SK-N-SH treated with all-trans-retinoic acid at 6 μM for 48 hours (cell line): ENCODE measurements at regions not wholly inside any gene's neighbourhood (a gene's known extent, or its start where the extent isn't known, plus 50 kb on each side); places are given as distances from the start of the nearest gene placed in this dataset.

Source experiments
- ATAC-seq: fragments of 200-7000 bp; cut with Tn5 transposase; 3 replicates; pipeline ENCODE4 v1.9.1; 2020; ENCODE audit warnings: mild to moderate bottlenecking, moderate library complexity
- BACH2 ChIP-seq: fragments of 250-450 bp; sonication (Bioruptor Pico); IDR thresholded peaks from 2 replicates; pipeline ENCODE4 v1.9.0; 2021; ENCODE audit warnings: mild to moderate bottlenecking, borderline replicate concordance
- CREB5 ChIP-seq: fragments of 250-450 bp; sonication (Bioruptor Pico); IDR thresholded peaks from 2 replicates; pipeline ENCODE4 v1.5.1; 2020; ENCODE audit warnings: low read depth, mild to moderate bottlenecking, moderate library complexity
- CSDC2 ChIP-seq: fragments of 250-450 bp; sonication (Bioruptor Pico); IDR thresholded peaks from 2 replicates; pipeline ENCODE4 v1.5.0; 2020; ENCODE audit warnings: mild to moderate bottlenecking, moderate library complexity
- CSRNP3 ChIP-seq: fragments of 250-450 bp; sonication (Bioruptor Pico); IDR thresholded peaks from 2 replicates; pipeline ENCODE4 v1.5.1; 2021; ENCODE audit warnings: mild to moderate bottlenecking, moderate library complexity
- ESRRG ChIP-seq: fragments of 250-450 bp; sonication (Bioruptor Pico); IDR thresholded peaks from 2 replicates; pipeline ENCODE4 v1.6.1; 2021; ENCODE audit warnings: mild to moderate bottlenecking
- GLIS3 ChIP-seq: fragments of 250-450 bp; sonication (Bioruptor Pico); IDR thresholded peaks from 2 replicates; pipeline ENCODE4 v1.5.0; 2020; ENCODE audit warnings: mild to moderate bottlenecking, moderate library complexity
- OSR1 ChIP-seq: fragments of 250-450 bp; sonication (Bioruptor Pico); IDR thresholded peaks from 2 replicates; pipeline ENCODE4 v1.8.0; 2022; ENCODE audit warnings: moderate library complexity, mild to moderate bottlenecking, inconsistent platforms
- PATZ1 ChIP-seq: fragments of 250-450 bp; sonication (Bioruptor Pico); IDR thresholded peaks from 2 replicates; pipeline ENCODE4 v1.8.0; 2020; ENCODE audit warnings: mild to moderate bottlenecking, moderate library complexity, borderline replicate concordance
- PPARA ChIP-seq: fragments of 250-450 bp; sonication (Bioruptor Pico); IDR thresholded peaks from 2 replicates; pipeline ENCODE4 v1.5.0; 2020; ENCODE audit warnings: mild to moderate bottlenecking, borderline replicate concordance
- SNAI2 ChIP-seq: fragments of 250-450 bp; sonication (Bioruptor Pico); IDR thresholded peaks from 2 replicates; pipeline ENCODE4 v1.5.0; 2020; ENCODE audit warnings: mild to moderate bottlenecking, moderate library complexity
- TCF4 ChIP-seq: fragments of 250-450 bp; sonication (Bioruptor Pico); IDR thresholded peaks from 2 replicates; pipeline ENCODE4 v1.8.0; 2021; ENCODE audit warnings: mild to moderate bottlenecking, moderate library complexity, borderline replicate concordance
- TSHZ2 ChIP-seq: fragments of 250-450 bp; sonication (Bioruptor Pico); IDR thresholded peaks from 2 replicates; pipeline ENCODE4 v1.5.0; 2020; ENCODE audit warnings: mild to moderate bottlenecking, moderate library complexity
- ZC3H10 ChIP-seq: fragments of 250-450 bp; sonication (Bioruptor Pico); IDR thresholded peaks from 2 replicates; pipeline ENCODE4 v1.5.1; 2021; ENCODE audit warnings: mild to moderate bottlenecking, moderate library complexity
- ZFP30 ChIP-seq: fragments of 450-650 bp; formaldehyde crosslinking; IDR thresholded peaks from 2 replicates; pipeline ENCODE4 v1.5.0; 2022; ENCODE audit warnings: mild to moderate bottlenecking, moderate library complexity
- ZNF565 ChIP-seq: fragments of 450-650 bp; formaldehyde crosslinking; conservative IDR thresholded peaks from 2 replicates; pipeline ENCODE4 v1.5.0; 2020; ENCODE audit warnings: low read depth, mild to moderate bottlenecking, moderate library complexity
- ZNF70 ChIP-seq: fragments of 450-650 bp; formaldehyde crosslinking; IDR thresholded peaks from 2 replicates; pipeline ENCODE4 v1.5.0; 2020; ENCODE audit warnings: mild to moderate bottlenecking, moderate library complexity
- ZNF8 ChIP-seq: fragments of 450-650 bp; formaldehyde crosslinking; IDR thresholded peaks from 2 replicates; pipeline ENCODE4 v1.5.0; 2020; ENCODE audit warnings: mild to moderate bottlenecking, moderate library complexity

- TF ChIP-seq ZFP30 (CRISPR knock-in tag), result no peak
- TF ChIP-seq, all 23 proteins: peak for 0
- peak; percentile 28; the same call in 1 of the 3 replicates for ATAC-seq
Observed at GRCh38 chr6:44771647-44772415, 384.3 kb downstream of the CDC5L start.

GRCh38 chr6:44772838-44773237, 385.3 kb downstream of the CDC5L start:
- ATAC-seq, result no peak
- TF ChIP-seq ZC3H10 (CRISPR knock-in tag) (no peak), CSRNP3 (no peak), ZNF565 (CRISPR knock-in tag) (no peak), TCF4 (CRISPR knock-in tag) (no peak), ZFP30 (CRISPR knock-in tag) (no peak), ESRRG (CRISPR knock-in tag) (no peak), BACH2 (no peak), PATZ1 (CRISPR knock-in tag) (no peak), OSR1 (CRISPR knock-in tag) (no peak), ZNF70 (CRISPR knock-in tag) (no peak), GLIS3 (CRISPR knock-in tag) (no peak), PPARA (no peak)

- TF ChIP-seq ZFP30 (CRISPR knock-in tag) (no peak), OSR1 (CRISPR knock-in tag) (no peak), CREB5 (CRISPR knock-in tag) (no peak), CSRNP3 (no peak), ZNF565 (CRISPR knock-in tag) (no peak), ESRRG (CRISPR knock-in tag) (no peak), CSDC2 (no peak), TSHZ2 (no peak), SNAI2 (CRISPR knock-in tag) (no peak)
- ATAC-seq, result no peak
Observed at GRCh38 chr6:44775121-44775520, 387.6 kb downstream of the CDC5L start.

- TF ChIP-seq TCF4 (CRISPR knock-in tag) (no peak), ZNF70 (CRISPR knock-in tag) (no peak)
- no peak for ATAC-seq
Observed at GRCh38 chr6:44776344-44776743, 388.8 kb downstream of the CDC5L start.

- no peak for ATAC-seq
Observed at GRCh38 chr6:44778513-44778912, 391.0 kb downstream of the CDC5L start.

More at GRCh38 chr6:44778513-44778912, 391.0 kb downstream of the CDC5L start:
- TF ChIP-seq ZNF8 (CRISPR knock-in tag) (no peak), BACH2 (no peak), GLIS3 (CRISPR knock-in tag) (no peak)
